HCT116 (cell line): ENCODE measurements at regions not wholly inside any gene's neighbourhood (a gene's known extent, or its start where the extent isn't known, plus 50 kb on each side); places are given as distances from the start of the nearest gene placed in this dataset.

Experiments used
- ATAC-seq: fragments of 200-7000 bp; cut with Tn5 transposase; 2 replicates; pipeline ENCODE4 v1.9.1; 2020; ENCODE audit warnings: mild to moderate bottlenecking, moderate library complexity
- BruUV-seq: library from RNA; stranded (reverse); fragments of 400-500 nt; replicated peaks from 2 replicates; lab custom pipeline; 2021; lab: Mats Ljungman, UMichigan
- CTCF ChIA-PET: fragments of 300-600 bp; sonication (Branson Sonifier 250); formaldehyde crosslinking; loops from one replicate; lab custom pipeline; 2021; ENCODE audit warnings: antibody characterized with exemption; lab: Charles Lee
- POLR2A ChIA-PET: fragments of 300-600, 350-600 bp; sonication (Branson Sonifier 250); formaldehyde crosslinking; loops from one replicate; lab custom pipeline; 2021; ENCODE audit warnings: antibody characterized with exemption; lab: Charles Lee
- RAD21 ChIA-PET, 2 experiments: fragments of 300-600 bp; sonication (Branson Sonifier 250); formaldehyde crosslinking; loops; one replicate each; lab custom pipeline; 2023; ENCODE audit warnings: low total read pairs in 2 of 2; ENCODE audit not compliant: uncharacterized antibody in 2 of 2, unreplicated experiment in 2 of 2, low non-redundant PET in 1 of 2; lab: Charles Lee
- DNase-seq: peaks from one replicate; pipeline ENCODE4 v3.0.0-alpha.2; 2010; ENCODE audit warnings: low read depth, low spot score
- H2AFZ ChIP-seq: fragments of 200-600 bp; shearing (Covaris generic), sonication (generic); 2 replicates; pipeline ENCODE4 v1.6.1; 2017; ENCODE audit warnings: low read depth, mixed run types, mixed read lengths, antibody characterized with exemption, low read length; ENCODE audit not compliant: poor library complexity, severe bottlenecking
- H3K27ac ChIP-seq: 2 replicates; pipeline ENCODE4 v1.5.1; 2012; ENCODE audit warnings: low read depth, low read length
- H3K27me3 ChIP-seq: fragments of 200-600 bp; sonication (generic); 2 replicates; pipeline ENCODE4 v1.6.1; 2016; ENCODE audit warnings: mixed run types, low read length, mixed read lengths; ENCODE audit not compliant: insufficient read depth
- H3K36me3 ChIP-seq, 2 experiments: fragments of 200-500 bp in 1 of 2; fragments of 200-600 bp in 1 of 2; sonication (Bioruptor generic) in 1 of 2; sonication (generic) in 1 of 2; 2 replicates each; pipeline versions ENCODE4 v1.5.1 to v1.6.1; 2014 to 2016; ENCODE audit warnings: low read length in 2 of 2, inconsistent platforms in 1 of 2, mixed read lengths in 1 of 2, mixed run types in 1 of 2; ENCODE audit not compliant: insufficient read depth in 2 of 2, control insufficient read depth in 1 of 2
- H3K4me1 ChIP-seq, 2 experiments: fragments of 200-600 bp in 1 of 2; sonication (generic) in 1 of 2; 2 replicates each; pipeline versions ENCODE4 v1.5.1 to v1.6.1; 2012 to 2017; ENCODE audit warnings: low read length in 2 of 2, inconsistent platforms in 1 of 2, mild to moderate bottlenecking in 1 of 2, mixed read lengths in 1 of 2, mixed run types in 1 of 2, moderate library complexity in 1 of 2; ENCODE audit not compliant: insufficient read depth in 2 of 2, control insufficient read depth in 1 of 2
- H3K4me2 ChIP-seq: fragments of 200-600 bp; sonication (generic); 2 replicates; pipeline ENCODE4 v1.6.1; 2017; ENCODE audit warnings: mixed run types, low read length, mixed read lengths
- H3K4me3 ChIP-seq, 2 experiments: fragments of 200-600 bp in 1 of 2; sonication (generic) in 1 of 2; replicated peaks in 1 of 2; 2 replicates each; pipeline ENCODE4 v1.5.1; 2011 to 2016; ENCODE audit warnings: low read length in 2 of 2, control low read depth in 1 of 2, low read depth in 1 of 2, mild to moderate bottlenecking in 1 of 2, mixed read lengths in 1 of 2, mixed run types in 1 of 2
- H3K79me2 ChIP-seq: fragments of 200-600 bp; sonication (generic); 2 replicates; pipeline ENCODE4 v1.6.1; 2017; ENCODE audit warnings: mild to moderate bottlenecking, mixed run types, low read length, moderate library complexity, mixed read lengths; ENCODE audit not compliant: insufficient read depth
- H3K9ac ChIP-seq: fragments of 200-600 bp; sonication (generic); 2 replicates; pipeline ENCODE4 v1.6.1; 2016; ENCODE audit warnings: low read length, mixed read lengths
- H3K9me2 ChIP-seq: fragments of 200-600 bp; sonication (generic), shearing (Covaris generic); 2 replicates; pipeline ENCODE4 v1.6.1; 2017; ENCODE audit warnings: mixed run types, mild to moderate bottlenecking, moderate library complexity; ENCODE audit not compliant: insufficient read depth
- H3K9me3 ChIP-seq, 2 experiments: fragments of 200-500 bp in 1 of 2; fragments of 200-600 bp in 1 of 2; sonication (Bioruptor generic) in 1 of 2; sonication (generic) in 1 of 2; 2 replicates each; pipeline ENCODE4 v1.6.1; 2014 to 2017; ENCODE audit warnings: low read length in 2 of 2, mixed read lengths in 2 of 2, inconsistent platforms in 1 of 2, low read depth in 1 of 2, mild to moderate bottlenecking in 1 of 2, mixed run types in 1 of 2, moderate library complexity in 1 of 2; ENCODE audit not compliant: control insufficient read depth in 1 of 2, insufficient read depth in 1 of 2
- H4K20me1 ChIP-seq: fragments of 200-600 bp; sonication (generic), shearing (Covaris generic); 2 replicates; pipeline ENCODE4 v1.6.1; 2017; ENCODE audit warnings: mixed run types, mild to moderate bottlenecking, moderate library complexity; ENCODE audit not compliant: insufficient read depth
- ATF3 ChIP-seq: IDR thresholded peaks from 2 replicates; pipeline ENCODE4 v1.6.1; 2012
- CBX3 ChIP-seq: IDR thresholded peaks from 2 replicates; pipeline ENCODE4 v1.6.1; 2012; ENCODE audit warnings: low read depth
- CEBPB ChIP-seq: IDR thresholded peaks from 2 replicates; pipeline ENCODE4 v1.6.1; 2012; ENCODE audit warnings: low read depth
- EGR1 ChIP-seq: IDR thresholded peaks from 2 replicates; pipeline ENCODE4 v1.6.1; 2012; ENCODE audit warnings: low read depth
- ELF1 ChIP-seq: IDR thresholded peaks from 2 replicates; pipeline ENCODE4 v1.6.1; 2012; ENCODE audit warnings: low read depth, borderline replicate concordance
- JUND ChIP-seq: IDR thresholded peaks from 2 replicates; pipeline ENCODE4 v1.6.1; 2012
- POLR2AphosphoS5 ChIP-seq: IDR thresholded peaks from 2 replicates; pipeline ENCODE4 v1.6.1; 2011; ENCODE audit warnings: mild to moderate bottlenecking, low read depth, low read length, moderate library complexity
- RAD21 ChIP-seq: IDR thresholded peaks from 2 replicates; pipeline ENCODE4 v1.6.1; 2012; ENCODE audit warnings: low read depth, mild to moderate bottlenecking
- REST ChIP-seq: IDR thresholded peaks from 2 replicates; pipeline ENCODE4 v1.6.1; 2012; ENCODE audit warnings: low read depth
- SIN3A ChIP-seq: IDR thresholded peaks from 2 replicates; pipeline ENCODE4 v1.6.1; 2012; ENCODE audit warnings: low read depth
- SP1 ChIP-seq: IDR thresholded peaks from 2 replicates; pipeline ENCODE4 v1.6.1; 2012; ENCODE audit warnings: low read depth
- SRF ChIP-seq: IDR thresholded peaks from 2 replicates; pipeline ENCODE4 v1.6.1; 2012; ENCODE audit warnings: low read depth
- TCF7L2 ChIP-seq: IDR thresholded peaks from 2 replicates; pipeline ENCODE4 v1.7.0; 2011; ENCODE audit warnings: borderline replicate concordance, inconsistent platforms; ENCODE audit not compliant: insufficient read depth, insufficient read length; ENCODE audit errors: extremely low read depth
- ZBTB33 ChIP-seq: IDR thresholded peaks from 2 replicates; pipeline ENCODE4 v1.6.1; 2011; ENCODE audit warnings: mild to moderate bottlenecking, low read length, moderate library complexity; ENCODE audit not compliant: insufficient replicate concordance; ENCODE audit errors: extremely low read depth
- ZNF274 ChIP-seq: fragments of 200-500 bp; sonication (Bioruptor generic); IDR thresholded peaks from 2 replicates; pipeline ENCODE4 v1.6.1; 2014; ENCODE audit warnings: mild to moderate bottlenecking, low read depth, low read length, inconsistent platforms
- intact Hi-C: fragments of 100-400 bp; cut with micrococcal nuclease; formaldehyde crosslinking; loops from 2 replicates; pipeline ENCODE4 v1.10.0; 2022

GRCh38 chr12:27382924-27383323, 50.3 kb downstream of the BMAL2 start:
- H3K27me3 ChIP-seq, result no peaks in the 10 kb centered on the region
- ChIA-PET RAD21 (no interaction called here), CTCF (no interaction called here)
- no peak overlapping the region for H3K27ac ChIP-seq
- H3K36me3 ChIP-seq, result no peaks in the 10 kb centered on the region
- no peak for DNase-seq
- no peak overlapping the region for H2AFZ ChIP-seq
- no peaks in the 10 kb centered on the region for H3K79me2 ChIP-seq
- no peaks in the 10 kb centered on the region for H4K20me1 ChIP-seq
- H3K9ac ChIP-seq, result no peak overlapping the region
- TF ChIP-seq ELF1, result no peak
- TF ChIP-seq CBX3, result no peak
- no peak for TF ChIP-seq POLR2AphosphoS5
- TF ChIP-seq ZNF274, result no peak
- no peak for TF ChIP-seq ZBTB33
- TF ChIP-seq ATF3, result no peak
- TF ChIP-seq JUND, result no peak
- TF ChIP-seq REST, result no peak
- TF ChIP-seq SRF, result no peak
- TF ChIP-seq TCF7L2, result no peak
- TF ChIP-seq RAD21, result no peak
- no peak for TF ChIP-seq SIN3A
- TF ChIP-seq EGR1, result no peak
- TF ChIP-seq CEBPB, result no peak
- TF ChIP-seq SP1, result no peak
- TF ChIP-seq, all 23 proteins: peak for 0
- H3K4me3 ChIP-seq, result no peak overlapping the region
- POLR2A ChIA-PET, result no interaction called here
- no peaks in the 10 kb centered on the region for H3K9me2 ChIP-seq
- H3K4me2 ChIP-seq, result no peak overlapping the region
- BruUV-seq, result no TSS peak
- no peak for ATAC-seq
- H3K9me3 ChIP-seq, result no peaks in the 10 kb centered on the region
- peaks cover 0 to 10% of the 10 kb centered on the region in 2 experiments; a peak in 2 of 4 replicates for H3K4me1 ChIP-seq
- intact Hi-C loops, result no loop called here
